Colonic mucosa (tissue), 4 donors: ENCODE measurements at regions not wholly inside any gene's neighbourhood (a gene's known extent, or its start where the extent isn't known, plus 50 kb on each side); places are given as distances from the start of the nearest gene placed in this dataset.
"Not testable (repeated sequence)": the region's sequence is repeated elsewhere in the genome, so short reads cannot be mapped to it uniquely, and the experiment has no call there.

Source experiments
- DNase-seq: peaks from one replicate; pipeline ENCODE4 v3.0.0-alpha.2; 2020
- H3K27ac ChIP-seq: fragments of 200-600 bp; one replicate; pipeline ENCODE4 v1.8.0; 2021
- H3K27me3 ChIP-seq: fragments of 200-600 bp; one replicate; pipeline ENCODE4 v1.8.0; 2021
- H3K36me3 ChIP-seq: fragments of 200-600 bp; one replicate; pipeline ENCODE4 v1.8.0; 2021
- H3K4me1 ChIP-seq: fragments of 200-600 bp; one replicate; pipeline ENCODE4 v1.8.0; 2021; ENCODE audit warnings: mild to moderate bottlenecking
- H3K4me3 ChIP-seq: fragments of 200-600 bp; one replicate; pipeline ENCODE4 v1.8.0; 2021
- H3K9ac ChIP-seq, 2 donors: one replicate each; pipeline ENCODE4 v1.7.0; 2013; ENCODE audit warnings: control low read depth in 2 of 2, low read depth in 2 of 2, low read length in 2 of 2
- H3K9me3 ChIP-seq: fragments of 200-600 bp; one replicate; pipeline ENCODE4 v1.8.0; 2021
- intact Hi-C: fragments of 100-400 bp; cut with DNase I; formaldehyde crosslinking; loops from one replicate; pipeline ENCODE4 v1.14.1; 2022
- TF ChIP-seq, protein P1 (sequence below): fragments of 200-600 bp; IDR thresholded peaks from one replicate; pipeline ENCODE4 v1.8.0; 2022; ENCODE audit warnings: antibody characterized with exemption, mild to moderate bottlenecking
- donor health status: healthy.
- donor health status: DM: no; HTN: no; CAD: no.
- donor health status: DM: no; HTN: no; CAD: no.

DNA sequence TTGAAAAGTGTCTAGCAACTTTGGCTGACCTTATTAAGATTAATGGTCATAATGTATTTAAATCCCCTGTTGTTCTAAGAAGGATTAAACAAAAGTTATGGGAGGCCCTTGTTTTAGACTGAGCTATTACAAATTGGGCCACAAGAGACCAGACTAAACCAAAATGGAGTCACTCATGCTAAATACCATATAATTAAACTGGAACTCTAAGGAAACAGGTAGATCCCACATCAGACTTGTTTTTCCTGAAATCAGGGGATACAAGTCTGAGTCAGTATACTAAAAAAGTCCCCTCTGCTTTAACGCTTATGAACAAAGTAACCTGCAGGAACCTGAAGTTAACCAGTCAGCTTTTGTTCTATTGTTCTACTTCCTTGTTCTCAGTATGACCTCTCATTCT is 305.9 kb upstream of the SGCG start:
- H3K27ac ChIP-seq: no peak overlapping the region
- H3K9ac ChIP-seq: no peak overlapping the region
- no peaks in the 10 kb centered on the region for H3K36me3 ChIP-seq
- intact Hi-C loops: no loop called here
- H3K9me3 ChIP-seq: no peaks in the 10 kb centered on the region
- no peaks in the 10 kb centered on the region for H3K4me1 ChIP-seq
- no peaks in the 10 kb centered on the region for H3K27me3 ChIP-seq
- TF ChIP-seq, protein P1, sequence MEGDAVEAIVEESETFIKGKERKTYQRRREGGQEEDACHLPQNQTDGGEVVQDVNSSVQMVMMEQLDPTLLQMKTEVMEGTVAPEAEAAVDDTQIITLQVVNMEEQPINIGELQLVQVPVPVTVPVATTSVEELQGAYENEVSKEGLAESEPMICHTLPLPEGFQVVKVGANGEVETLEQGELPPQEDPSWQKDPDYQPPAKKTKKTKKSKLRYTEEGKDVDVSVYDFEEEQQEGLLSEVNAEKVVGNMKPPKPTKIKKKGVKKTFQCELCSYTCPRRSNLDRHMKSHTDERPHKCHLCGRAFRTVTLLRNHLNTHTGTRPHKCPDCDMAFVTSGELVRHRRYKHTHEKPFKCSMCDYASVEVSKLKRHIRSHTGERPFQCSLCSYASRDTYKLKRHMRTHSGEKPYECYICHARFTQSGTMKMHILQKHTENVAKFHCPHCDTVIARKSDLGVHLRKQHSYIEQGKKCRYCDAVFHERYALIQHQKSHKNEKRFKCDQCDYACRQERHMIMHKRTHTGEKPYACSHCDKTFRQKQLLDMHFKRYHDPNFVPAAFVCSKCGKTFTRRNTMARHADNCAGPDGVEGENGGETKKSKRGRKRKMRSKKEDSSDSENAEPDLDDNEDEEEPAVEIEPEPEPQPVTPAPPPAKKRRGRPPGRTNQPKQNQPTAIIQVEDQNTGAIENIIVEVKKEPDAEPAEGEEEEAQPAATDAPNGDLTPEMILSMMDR: no peak
- no peak for DNase-seq
- no peak overlapping the region for H3K4me3 ChIP-seq

DNA sequence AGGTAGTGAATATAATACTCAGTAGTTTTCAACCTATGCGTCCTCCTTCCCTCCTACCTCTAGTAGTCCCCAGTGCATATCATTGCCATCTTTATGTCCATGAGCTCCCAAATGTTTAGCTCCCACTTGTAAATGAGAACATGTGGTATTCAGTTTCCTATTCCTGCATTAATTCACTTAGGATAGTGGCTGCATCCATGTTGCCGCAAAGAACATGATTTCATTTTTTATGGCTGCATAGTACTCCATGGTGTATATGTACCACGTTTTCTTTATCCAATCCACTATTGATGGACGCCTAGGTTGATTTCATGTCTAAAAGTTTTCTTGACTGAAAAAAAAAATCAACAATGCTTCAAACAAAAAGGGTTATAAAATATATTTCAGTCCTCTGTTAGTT is 303.4 kb upstream of the SGCG start:
- no peaks in the 10 kb centered on the region for H3K36me3 ChIP-seq
- no peak overlapping the region for H3K27ac ChIP-seq
- H3K9me3 ChIP-seq: no peaks in the 10 kb centered on the region
- no peaks in the 10 kb centered on the region for H3K27me3 ChIP-seq
- TF ChIP-seq, protein P1: no peak
- H3K4me3 ChIP-seq: no peak overlapping the region
- no peak overlapping the region for H3K9ac ChIP-seq
- no peaks in the 10 kb centered on the region for H3K4me1 ChIP-seq
- no peak for DNase-seq
- intact Hi-C loops: no loop called here

- TF ChIP-seq, protein P1: no peak
- Histone ChIP-seq H3K9me3 (no peaks in the 10 kb centered on the region), H3K27ac (no peak overlapping the region), H3K36me3 (no peaks in the 10 kb centered on the region), H3K4me1 (no peaks in the 10 kb centered on the region), H3K9ac (no peak overlapping the region), H3K27me3 (no peaks in the 10 kb centered on the region), H3K4me3 (no peak overlapping the region)
- intact Hi-C loops: no loop called here
- DNase-seq: no peak
These were observed 299.7 kb upstream of the SGCG start for GRCh38 chr13:22880741-22881720.

GRCh38 chr13:22881721-22882608 is 298.8 kb upstream of the SGCG start:
- H3K4me1 ChIP-seq, H3K27me3 ChIP-seq, H3K4me3 ChIP-seq, H3K9ac ChIP-seq, intact Hi-C loops, H3K36me3 ChIP-seq, H3K9me3 ChIP-seq, DNase-seq, H3K27ac ChIP-seq: not testable (repeated sequence)

GRCh38 chr13:22883262-22883840 is 297.4 kb upstream of the SGCG start:
- H3K9me3 ChIP-seq: no peaks in the 10 kb centered on the region
- TF ChIP-seq, protein P1: no peak
- no peak for DNase-seq
- no peaks in the 10 kb centered on the region for H3K4me1 ChIP-seq
- H3K9ac ChIP-seq: no peak overlapping the region
- H3K4me3 ChIP-seq: no peak overlapping the region
- no peak overlapping the region for H3K27ac ChIP-seq
- no peaks in the 10 kb centered on the region for H3K36me3 ChIP-seq
- H3K27me3 ChIP-seq: no peaks in the 10 kb centered on the region
- intact Hi-C loops: no loop called here
